ENCODE measurements at regions not wholly inside any gene's neighbourhood (a gene's known extent, or its start where the extent isn't known, plus 50 kb on each side); places are given as distances from the start of the nearest gene placed in this dataset.

- no peak overlapping the region for H3K4me3 Mint-ChIP-seq (ENCODE audit: unreplicated experiment)
- no peak for TF ChIP-seq CTCF (IDR thresholded peaks at IDR 0.05)
- H3K27ac Mint-ChIP-seq (ENCODE audit: unreplicated experiment): no peak overlapping the region
- no peaks in the 10 kb centered on the region for H3K36me3 Mint-ChIP-seq (ENCODE audit: unreplicated experiment)
- no peak for DNase-seq (ENCODE audit: extremely low spot score, unreplicated experiment)
- H3K9me3 Mint-ChIP-seq (ENCODE audit: unreplicated experiment): peaks cover 7% of the 10 kb centered on the region
- no peaks in the 10 kb centered on the region for H3K27me3 Mint-ChIP-seq (ENCODE audit: unreplicated experiment)
- H3K4me1 Mint-ChIP-seq (ENCODE audit: unreplicated experiment): no peaks in the 10 kb centered on the region
These were observed 119.5 kb downstream of the SALL1 start for GRCh38 chr16:51031598-51031997.

GRCh38 chr16:51030516-51030915, 120.6 kb downstream of the SALL1 start:
- Mint-ChIP-seq H3K27me3 (ENCODE audit: unreplicated experiment) (no peaks in the 10 kb centered on the region), H3K4me1 (ENCODE audit: unreplicated experiment) (no peaks in the 10 kb centered on the region), H3K4me3 (ENCODE audit: unreplicated experiment) (no peak overlapping the region), H3K36me3 (ENCODE audit: unreplicated experiment) (no peaks in the 10 kb centered on the region), H3K27ac (ENCODE audit: unreplicated experiment) (no peak overlapping the region), H3K9me3 (ENCODE audit: unreplicated experiment) (peaks cover 8% of the 10 kb centered on the region)
- TF ChIP-seq CTCF (IDR thresholded peaks at IDR 0.05): no peak
- no peak for DNase-seq (ENCODE audit: extremely low spot score, unreplicated experiment)

- TF ChIP-seq CTCF (IDR thresholded peaks at IDR 0.05): no peak
- Mint-ChIP-seq H3K9me3 (ENCODE audit: unreplicated experiment) (peaks cover 4% of the 10 kb centered on the region), H3K36me3 (ENCODE audit: unreplicated experiment) (no peaks in the 10 kb centered on the region), H3K27ac (ENCODE audit: unreplicated experiment) (no peak overlapping the region), H3K4me1 (ENCODE audit: unreplicated experiment) (no peaks in the 10 kb centered on the region), H3K27me3 (ENCODE audit: unreplicated experiment) (no peaks in the 10 kb centered on the region), H3K4me3 (ENCODE audit: unreplicated experiment) (no peak overlapping the region)
- no peak for DNase-seq (ENCODE audit: extremely low spot score, unreplicated experiment)
These were observed 125.3 kb downstream of the SALL1 start for GRCh38 chr16:51025588-51026290.

- H3K4me1 Mint-ChIP-seq (ENCODE audit: unreplicated experiment): no peaks in the 10 kb centered on the region
- no peaks in the 10 kb centered on the region for H3K36me3 Mint-ChIP-seq (ENCODE audit: unreplicated experiment)
- no peak overlapping the region for H3K27ac Mint-ChIP-seq (ENCODE audit: unreplicated experiment)
- H3K9me3 Mint-ChIP-seq (ENCODE audit: unreplicated experiment): peaks cover 4% of the 10 kb centered on the region
- H3K4me3 Mint-ChIP-seq (ENCODE audit: unreplicated experiment): no peak overlapping the region
- no peak for TF ChIP-seq CTCF (IDR thresholded peaks at IDR 0.05)
- H3K27me3 Mint-ChIP-seq (ENCODE audit: unreplicated experiment): no peaks in the 10 kb centered on the region
- no peak for DNase-seq (ENCODE audit: extremely low spot score, unreplicated experiment)
These were observed 126.4 kb downstream of the SALL1 start for GRCh38 chr16:51024703-51025102.

- H3K27ac Mint-ChIP-seq (ENCODE audit: unreplicated experiment): no peak overlapping the region
- H3K27me3 Mint-ChIP-seq (ENCODE audit: unreplicated experiment): no peaks in the 10 kb centered on the region
- H3K4me3 Mint-ChIP-seq (ENCODE audit: unreplicated experiment): no peak overlapping the region
- H3K9me3 Mint-ChIP-seq (ENCODE audit: unreplicated experiment): peaks cover 4% of the 10 kb centered on the region
- TF ChIP-seq CTCF (IDR thresholded peaks at IDR 0.05): no peak
- no peaks in the 10 kb centered on the region for H3K36me3 Mint-ChIP-seq (ENCODE audit: unreplicated experiment)
- no peak for DNase-seq (ENCODE audit: extremely low spot score, unreplicated experiment)
- no peaks in the 10 kb centered on the region for H3K4me1 Mint-ChIP-seq (ENCODE audit: unreplicated experiment)
These were observed 128.1 kb downstream of the SALL1 start for GRCh38 chr16:51022955-51023354.
